ENCODE measurements at regions not wholly inside any gene's neighbourhood (a gene's known extent, or its start where the extent isn't known, plus 50 kb on each side); places are given as distances from the start of the nearest gene placed in this dataset.

- no peak for DNase-seq (ENCODE audit: low spot score)
Measured at GRCh38 chr3:1552831-1553230, 460.0 kb downstream of the CNTN6 start.

GRCh38 chr3:1561427-1561826, 468.6 kb downstream of the CNTN6 start:
- DNase-seq (ENCODE audit: low spot score) = no peak

DNA sequence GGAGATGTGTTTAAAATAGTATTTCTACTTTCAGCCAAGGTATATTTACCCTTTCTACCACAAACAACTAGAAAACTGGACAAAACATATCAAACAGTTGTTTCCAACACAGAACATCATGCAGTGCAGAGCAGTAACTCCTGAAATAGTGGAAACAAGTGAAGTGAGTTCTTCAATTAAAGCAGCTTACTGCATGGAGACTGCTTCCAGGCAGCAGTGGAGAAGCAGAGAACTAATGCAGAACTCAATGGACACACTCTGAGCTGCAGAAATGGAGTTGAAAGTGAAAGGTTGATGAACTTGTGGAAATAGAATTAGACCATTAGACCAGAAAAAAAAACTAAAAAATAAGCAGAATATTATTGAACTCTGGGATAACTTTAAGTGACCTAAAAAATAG, 478.9 kb downstream of the CNTN6 start:
- no peak for DNase-seq (ENCODE audit: low spot score)

DNA sequence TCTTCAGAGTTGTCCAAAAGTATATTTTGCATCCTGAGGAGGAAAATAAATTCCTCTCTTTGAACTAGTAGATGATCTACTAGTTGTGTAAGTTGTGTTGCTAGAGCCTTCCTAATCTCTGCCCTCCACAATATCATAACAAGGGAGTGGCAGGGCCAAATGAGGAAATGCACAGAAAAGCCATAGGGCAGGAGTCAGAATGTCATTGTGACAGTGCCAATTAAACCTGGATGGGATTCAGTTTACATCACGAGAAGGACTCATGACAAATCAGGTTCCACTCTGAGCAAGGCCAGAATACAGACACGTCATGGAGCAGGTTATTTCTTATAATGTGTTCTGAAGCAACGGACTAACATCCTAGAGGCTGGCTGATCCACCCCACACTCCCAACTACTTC, 483.2 kb downstream of the CNTN6 start:
- DNase-seq (ENCODE audit: low spot score) = no peak

GRCh38 chr3:1578124-1578806, 485.4 kb downstream of the CNTN6 start:
- no peak for DNase-seq (ENCODE audit: low spot score)

GRCh38 chr3:1583044-1583443, 490.2 kb downstream of the CNTN6 start:
- DNase-seq (ENCODE audit: low spot score) = no peak

DNA sequence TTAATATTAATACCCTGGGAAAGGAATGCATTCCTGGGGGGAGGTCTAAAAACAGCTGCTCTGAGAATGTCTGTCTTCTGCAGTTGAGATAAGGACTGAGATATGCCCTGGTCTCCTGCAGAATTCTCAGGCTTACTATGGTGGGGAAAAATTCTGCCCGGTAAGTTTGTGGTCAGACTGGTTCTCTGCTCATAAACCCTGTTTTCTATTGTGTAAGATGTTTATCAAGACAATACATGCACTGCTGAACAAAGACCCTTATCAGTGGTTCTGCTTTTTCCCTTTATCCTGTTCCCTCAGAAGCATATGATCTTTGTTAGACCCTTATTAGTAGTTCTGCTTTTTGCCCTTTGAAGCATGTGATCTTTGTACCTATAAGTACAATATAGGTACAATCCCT, 494.6 kb downstream of the CNTN6 start:
- no peak for DNase-seq (ENCODE audit: low spot score)

- DNase-seq (ENCODE audit: low spot score) = no peak
Measured at GRCh38 chr3:1591327-1592028, 498.7 kb downstream of the CNTN6 start.

DNA sequence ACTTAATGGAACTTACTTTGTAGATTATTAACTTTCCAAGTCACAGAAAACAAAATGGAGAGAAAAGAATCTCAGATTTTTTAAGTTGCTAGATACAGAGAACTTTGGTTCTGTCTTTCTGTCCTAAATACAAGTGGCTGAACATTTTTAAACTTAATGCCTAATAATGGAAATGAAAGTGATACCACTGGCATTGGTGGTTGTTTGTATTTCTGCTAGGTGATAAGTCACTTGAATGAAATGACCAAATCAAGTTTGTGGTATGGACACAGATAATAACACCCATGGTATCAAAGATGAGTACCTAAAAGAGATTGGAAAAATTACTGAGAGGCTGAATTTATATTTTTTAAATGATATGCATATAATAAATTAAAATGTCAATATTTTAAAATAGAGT, 502.1 kb downstream of the CNTN6 start:
- DNase-seq (ENCODE audit: low spot score) = no peak

DNA sequence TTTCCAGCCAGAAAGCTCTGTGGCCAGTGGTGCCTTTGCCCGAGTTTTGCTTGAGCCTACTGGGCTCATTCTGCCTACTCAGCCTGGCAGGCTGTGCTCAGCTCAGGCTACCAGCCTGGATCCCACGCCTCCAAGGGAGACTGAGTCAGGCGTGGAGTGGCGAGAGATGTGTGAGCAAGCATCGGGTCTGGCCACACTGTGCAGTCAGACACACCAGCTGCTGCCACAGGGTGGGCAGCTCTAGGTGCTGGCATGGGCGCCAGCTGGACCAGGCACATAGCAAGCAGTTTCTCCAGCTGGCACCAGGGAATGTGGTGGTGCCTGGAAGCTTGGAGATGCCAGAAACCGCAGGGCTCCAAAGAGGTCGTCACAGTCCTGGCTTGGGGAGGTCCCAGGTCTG, 498.5 kb upstream of the CNTN4 start:
- DNase-seq (ENCODE audit: low spot score) = no peak

- DNase-seq (ENCODE audit: low spot score) = no peak
Measured at GRCh38 chr3:1600700-1601418, 497.8 kb upstream of the CNTN4 start.

GRCh38 chr3:1609416-1609815, 489.2 kb upstream of the CNTN4 start:
- DNase-seq (ENCODE audit: low spot score) = no peak

GRCh38 chr3:1611824-1612223, 486.8 kb upstream of the CNTN4 start:
- DNase-seq (ENCODE audit: low spot score) = no peak

DNA sequence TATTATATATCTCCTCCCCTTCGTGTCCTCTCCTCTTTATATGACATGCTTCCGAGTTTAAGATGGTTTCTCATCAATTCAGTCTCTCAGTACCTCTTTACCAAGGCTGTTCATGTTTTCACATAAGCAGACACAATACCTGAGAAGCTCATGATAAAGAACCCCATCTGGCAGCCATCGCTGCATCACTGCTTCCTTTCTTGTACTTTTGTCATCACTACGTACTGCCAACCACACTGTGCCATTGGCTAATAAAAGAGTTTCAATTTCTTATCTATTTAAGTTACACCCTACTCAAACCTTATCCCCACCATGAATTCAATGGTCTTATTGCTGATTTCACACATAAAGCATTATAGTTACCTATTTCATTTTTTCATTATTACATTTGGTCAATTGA, 484.7 kb upstream of the CNTN4 start:
- no peak for DNase-seq (ENCODE audit: low spot score)

- no peak for DNase-seq (ENCODE audit: low spot score)
Measured at GRCh38 chr3:1616744-1617143, 481.9 kb upstream of the CNTN4 start.

DNA sequence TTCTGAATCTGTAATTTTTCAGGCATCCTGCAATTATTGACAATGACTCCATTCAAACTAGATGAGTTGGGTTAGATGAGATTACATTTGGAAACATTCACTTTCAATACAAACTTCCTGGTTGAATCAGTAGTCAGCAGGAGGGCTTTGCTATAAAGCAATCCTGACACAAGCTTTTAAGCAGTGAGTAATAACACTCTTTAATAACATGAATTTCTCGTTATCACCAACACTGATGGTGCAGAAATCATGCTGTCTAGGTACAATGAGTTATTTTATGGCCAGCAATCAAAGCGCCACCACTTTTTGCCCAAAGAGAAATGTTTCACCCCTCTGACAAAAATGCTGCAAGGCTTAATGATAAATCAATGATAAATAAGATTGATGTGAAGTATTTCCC, 474.8 kb upstream of the CNTN4 start:
- DNase-seq (ENCODE audit: low spot score) = no peak

- DNase-seq (ENCODE audit: low spot score) = no peak
Measured at GRCh38 chr3:1632128-1632527, 466.5 kb upstream of the CNTN4 start.

- DNase-seq (ENCODE audit: low spot score) = no peak
Measured at GRCh38 chr3:1661839-1662238, 436.8 kb upstream of the CNTN4 start.

DNA sequence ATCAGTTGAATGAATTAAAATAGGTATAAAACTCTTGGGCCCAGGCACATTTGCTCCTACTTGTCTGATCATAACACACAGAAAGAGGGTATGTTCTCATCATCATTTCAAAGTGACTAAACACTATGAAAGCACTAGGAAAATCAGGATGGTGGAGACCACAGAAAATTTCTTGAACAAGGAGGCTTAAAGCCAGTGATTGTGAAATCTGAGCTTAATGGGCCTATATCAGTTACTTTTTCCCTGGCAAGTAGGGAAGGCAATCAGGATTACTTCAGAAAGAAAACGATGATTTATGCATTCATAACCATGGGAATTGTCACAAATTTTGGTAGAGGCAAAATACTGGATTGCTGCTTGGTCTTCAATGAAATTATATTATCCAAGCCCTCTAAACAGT, 434.4 kb upstream of the CNTN4 start:
- no peak for DNase-seq (ENCODE audit: low spot score)

GRCh38 chr3:1666865-1667264, 431.8 kb upstream of the CNTN4 start:
- DNase-seq (ENCODE audit: low spot score) = no peak

DNA sequence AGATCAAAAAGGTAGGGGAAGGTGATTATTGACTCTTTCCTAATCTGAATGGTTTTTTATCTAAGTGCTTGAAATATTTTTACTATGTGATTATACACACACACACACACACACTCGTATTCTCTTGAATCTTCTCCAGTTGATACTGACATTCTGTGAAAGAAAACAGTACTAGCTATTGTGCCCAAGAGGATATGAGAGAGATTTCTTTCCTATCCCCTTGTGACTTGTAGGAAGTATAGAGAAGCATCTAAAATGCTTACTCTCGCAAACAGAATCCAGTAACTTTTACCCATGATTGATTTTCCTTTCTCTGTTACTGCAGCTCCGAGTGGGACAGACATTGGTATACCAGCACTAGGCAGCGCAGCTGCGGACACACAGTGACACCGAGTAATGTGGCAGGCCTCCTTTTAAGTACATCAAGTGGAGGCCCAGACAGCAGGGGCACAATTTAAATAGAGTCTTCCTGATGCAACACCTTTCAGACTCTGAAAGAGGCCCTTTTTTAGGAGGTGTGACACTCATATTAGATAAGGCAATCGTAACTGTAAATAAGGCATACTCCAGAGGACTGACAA, 421.0 kb upstream of the CNTN4 start:
- no peak for DNase-seq (ENCODE audit: low spot score)

GRCh38 chr3:1692428-1692827, 406.2 kb upstream of the CNTN4 start:
- DNase-seq (ENCODE audit: low spot score) = no peak

GRCh38 chr3:1693145-1693544, 405.5 kb upstream of the CNTN4 start:
- no peak for DNase-seq (ENCODE audit: low spot score)

Measured in Ammon's horn (tissue), 1 donor.